Duodenal mucosa (tissue), 2 donors: ENCODE measurements at regions not wholly inside any gene's neighbourhood (a gene's known extent, or its start where the extent isn't known, plus 50 kb on each side); places are given as distances from the start of the nearest gene placed in this dataset.

Source experiments
- H3K27ac ChIP-seq: one replicate; pipeline ENCODE4 v1.7.0; 2013; ENCODE audit warnings: low read depth, low read length
- H3K27me3 ChIP-seq, 2 donors: one replicate each; pipeline ENCODE4 v1.7.0; 2013; ENCODE audit warnings: low read length in 2 of 2, control low read depth in 1 of 2; ENCODE audit not compliant: insufficient read depth in 2 of 2, control insufficient read depth in 1 of 2
- H3K36me3 ChIP-seq, 2 donors: one replicate each; pipeline ENCODE4 v1.7.0; 2013; ENCODE audit warnings: low read length in 2 of 2, control low read depth in 1 of 2; ENCODE audit not compliant: insufficient read depth in 2 of 2, control insufficient read depth in 1 of 2
- H3K4me1 ChIP-seq, 2 donors: one replicate each; pipeline ENCODE4 v1.7.0; 2013; ENCODE audit warnings: low read length in 2 of 2, control low read depth in 1 of 2; ENCODE audit not compliant: insufficient read depth in 2 of 2, control insufficient read depth in 1 of 2
- H3K4me3 ChIP-seq, 2 donors: one replicate each; pipeline ENCODE4 v1.7.0; 2013; ENCODE audit warnings: low read length in 2 of 2, low read depth in 1 of 2
- H3K9ac ChIP-seq, 2 donors: one replicate each; pipeline ENCODE4 v1.7.0; 2013; ENCODE audit warnings: low read length in 2 of 2, low read depth in 1 of 2
- H3K9me3 ChIP-seq, 2 donors: one replicate each; pipeline ENCODE4 v1.7.0; 2013; ENCODE audit warnings: low read length in 2 of 2, control low read depth in 1 of 2; ENCODE audit not compliant: control insufficient read depth in 1 of 2

DNA sequence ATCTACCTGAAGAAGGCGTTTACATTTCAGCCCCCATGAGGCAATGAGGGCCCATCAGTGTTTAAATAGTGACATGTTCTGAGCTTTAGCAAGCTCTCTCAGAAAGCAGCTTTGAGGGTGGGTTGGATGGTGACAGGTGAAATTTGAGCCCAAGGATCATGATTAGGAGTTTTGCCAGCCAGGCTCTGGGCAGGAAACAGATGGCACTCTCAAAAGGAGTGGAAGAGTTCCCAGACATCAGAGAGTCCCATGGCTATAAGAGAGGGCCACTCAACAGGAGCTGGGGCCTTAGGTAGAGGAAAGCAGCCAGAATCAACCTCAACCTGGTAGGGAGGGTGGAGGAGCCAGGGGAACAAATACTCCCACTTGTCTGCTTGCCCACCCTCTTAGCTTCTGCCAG, 499.8 kb downstream of the MID1IP1 start:
- Histone ChIP-seq H3K36me3 (no peaks in the 10 kb centered on the region), H3K27me3 (no peaks in the 10 kb centered on the region), H3K9ac (no peak overlapping the region), H3K27ac (no peak overlapping the region), H3K4me3 (no peak overlapping the region), H3K9me3 (peaks cover 0 to 5% of the 10 kb centered on the region in 2 donors), H3K4me1 (no peaks in the 10 kb centered on the region)

DNA sequence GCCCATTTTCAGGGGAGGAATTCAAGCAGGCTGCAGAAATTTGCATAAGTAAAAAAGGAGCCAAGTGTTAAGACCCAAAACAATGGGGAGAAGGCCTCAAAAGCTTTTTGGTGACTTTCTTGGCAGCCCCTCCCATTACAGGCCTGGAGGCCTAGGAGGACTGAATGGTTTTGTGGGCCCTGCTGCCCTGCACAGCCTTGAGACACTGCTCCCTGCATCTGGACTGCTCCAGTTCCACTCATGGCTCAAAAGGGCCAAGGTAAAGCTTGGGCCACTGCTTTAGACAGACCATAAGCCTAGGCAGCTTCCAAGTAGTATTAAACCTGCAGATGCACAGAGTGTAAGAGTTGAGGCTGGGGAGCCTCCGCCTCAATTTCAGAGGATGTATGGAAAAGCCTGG, 501.6 kb downstream of the MID1IP1 start:
- H3K4me3 ChIP-seq = no peak overlapping the region

GRCh38 chrX:39304746-39305145, 503.5 kb downstream of the MID1IP1 start:
- Histone ChIP-seq H3K27me3 (no peaks in the 10 kb centered on the region), H3K9me3 (peaks cover 0 to 5% of the 10 kb centered on the region in 2 donors), H3K4me3 (no peak overlapping the region), H3K27ac (no peak overlapping the region), H3K9ac (no peak overlapping the region), H3K36me3 (no peaks in the 10 kb centered on the region), H3K4me1 (peaks cover 0 to 3% of the 10 kb centered on the region in 2 donors)

More for the DNA sequence above, 501.6 kb downstream of the MID1IP1 start:
- Histone ChIP-seq H3K4me1 (no peaks in the 10 kb centered on the region), H3K9me3 (peaks cover 0 to 5% of the 10 kb centered on the region in 2 donors), H3K27ac (no peak overlapping the region), H3K36me3 (no peaks in the 10 kb centered on the region), H3K27me3 (no peaks in the 10 kb centered on the region), H3K9ac (no peak overlapping the region)

DNA sequence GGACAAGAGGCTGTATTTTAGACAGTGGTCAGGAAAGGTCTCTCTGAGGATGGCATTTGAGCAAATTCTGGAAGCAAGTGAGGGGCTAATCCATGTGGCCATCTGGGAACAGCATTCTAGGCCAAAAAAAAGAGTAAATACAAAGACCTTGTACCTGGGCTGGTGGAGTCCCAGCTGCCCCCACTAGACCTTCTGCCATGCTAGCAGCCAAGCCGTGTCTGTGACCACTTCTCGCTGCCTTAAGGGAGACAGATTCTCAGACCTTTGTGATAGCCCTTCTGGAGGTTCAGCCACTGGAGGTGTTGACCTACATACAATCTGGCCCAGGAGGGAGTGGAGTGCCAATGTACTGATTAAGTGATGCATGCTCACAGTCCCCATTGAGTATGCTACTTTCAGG, 506.2 kb downstream of the MID1IP1 start:
- no peak overlapping the region for H3K9ac ChIP-seq
- H3K9me3 ChIP-seq = peaks cover 0 to 5% of the 10 kb centered on the region in 2 donors
- no peak overlapping the region for H3K27ac ChIP-seq
- H3K27me3 ChIP-seq = no peaks in the 10 kb centered on the region
- H3K4me3 ChIP-seq = no peak overlapping the region
- H3K4me1 ChIP-seq = peaks cover 3 to 17% of the 10 kb centered on the region in 2 donors
- H3K36me3 ChIP-seq = no peaks in the 10 kb centered on the region

- no peaks in the 10 kb centered on the region for H3K27me3 ChIP-seq
- H3K36me3 ChIP-seq = no peaks in the 10 kb centered on the region
- H3K4me3 ChIP-seq = no peak overlapping the region
- H3K9me3 ChIP-seq = peaks cover 0 to 2% of the 10 kb centered on the region in 2 donors
- no peak overlapping the region for H3K27ac ChIP-seq
- H3K9ac ChIP-seq = no peak overlapping the region
- H3K4me1 ChIP-seq = peaks cover 3 to 17% of the 10 kb centered on the region in 2 donors
These were observed 506.9 kb downstream of the MID1IP1 start for GRCh38 chrX:39308126-39308525.

GRCh38 chrX:39309018-39309635, 507.9 kb downstream of the MID1IP1 start:
- no peak overlapping the region for H3K4me3 ChIP-seq
- peaks cover 3 to 22% of the 10 kb centered on the region in 2 donors for H3K4me1 ChIP-seq
- no peaks in the 10 kb centered on the region for H3K27me3 ChIP-seq
- no peak overlapping the region for H3K9ac ChIP-seq
- no peaks in the 10 kb centered on the region for H3K9me3 ChIP-seq
- H3K27ac ChIP-seq = no peak overlapping the region
- H3K36me3 ChIP-seq = no peaks in the 10 kb centered on the region

GRCh38 chrX:39309721-39310152, 508.5 kb downstream of the MID1IP1 start:
- Histone ChIP-seq H3K4me3 (no peak overlapping the region), H3K27me3 (no peaks in the 10 kb centered on the region), H3K9ac (no peak overlapping the region), H3K9me3 (no peaks in the 10 kb centered on the region), H3K27ac (no peak overlapping the region), H3K4me1 (peaks cover 3 to 22% of the 10 kb centered on the region in 2 donors), H3K36me3 (no peaks in the 10 kb centered on the region)

DNA sequence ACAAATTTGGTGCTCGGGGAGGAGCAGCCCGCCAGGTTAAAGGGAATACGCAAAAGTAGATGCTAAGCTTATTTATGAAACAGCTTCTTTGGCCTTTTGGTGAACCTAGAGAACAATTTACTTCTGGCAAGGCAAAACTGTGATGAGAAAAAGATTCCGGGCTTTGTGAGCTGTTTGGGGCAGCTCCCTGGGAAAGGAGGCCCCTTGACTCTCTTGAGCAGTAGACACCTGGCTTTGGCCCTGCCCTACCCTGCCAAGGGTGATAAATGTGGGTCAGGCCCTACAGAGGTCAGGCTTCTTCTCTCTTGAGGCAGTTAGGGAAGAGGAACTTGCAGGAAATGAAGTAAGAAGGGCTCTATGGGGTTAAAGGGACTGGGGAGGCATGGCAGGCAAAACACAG, 509.6 kb downstream of the MID1IP1 start:
- Histone ChIP-seq H3K4me1 (peaks cover 3 to 22% of the 10 kb centered on the region in 2 donors), H3K9me3 (no peaks in the 10 kb centered on the region), H3K27me3 (no peaks in the 10 kb centered on the region), H3K36me3 (no peaks in the 10 kb centered on the region), H3K4me3 (no peak overlapping the region), H3K9ac (no peak overlapping the region), H3K27ac (no peak overlapping the region)

DNA sequence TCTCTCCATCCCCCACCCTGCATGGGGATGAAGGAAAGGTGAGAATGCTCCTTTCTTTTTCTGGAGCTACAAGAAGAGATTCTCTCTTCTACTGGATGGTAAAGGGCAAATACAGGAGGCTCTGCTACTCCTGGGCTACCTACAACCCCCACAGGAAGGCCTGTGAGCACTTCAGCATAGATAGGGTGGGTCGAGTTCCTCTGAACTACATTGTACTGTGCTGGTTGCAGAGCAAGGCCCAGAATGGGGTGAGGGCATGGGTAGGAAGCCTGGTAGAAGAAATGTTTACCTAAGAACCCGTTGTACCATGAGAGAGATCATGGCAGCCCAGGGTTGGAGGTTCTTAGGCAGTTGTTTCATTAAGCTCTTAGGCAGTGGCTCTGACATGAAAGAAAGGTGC, 510.4 kb downstream of the MID1IP1 start:
- H3K27me3 ChIP-seq = no peaks in the 10 kb centered on the region
- no peak overlapping the region for H3K9ac ChIP-seq
- no peak overlapping the region for H3K27ac ChIP-seq
- H3K4me3 ChIP-seq = no peak overlapping the region
- no peaks in the 10 kb centered on the region for H3K36me3 ChIP-seq
- no peaks in the 10 kb centered on the region for H3K9me3 ChIP-seq
- H3K4me1 ChIP-seq = peaks cover 3 to 22% of the 10 kb centered on the region in 2 donors

GRCh38 chrX:39313146-39313545, 511.9 kb downstream of the MID1IP1 start:
- Histone ChIP-seq H3K9ac (no peak overlapping the region), H3K4me1 (peaks cover 3 to 22% of the 10 kb centered on the region in 2 donors), H3K36me3 (no peaks in the 10 kb centered on the region), H3K9me3 (no peaks in the 10 kb centered on the region), H3K4me3 (no peak overlapping the region), H3K27me3 (no peaks in the 10 kb centered on the region), H3K27ac (no peak overlapping the region)
